ENCODE measurements at regions not wholly inside any gene's neighbourhood (a gene's known extent, or its start where the extent isn't known, plus 50 kb on each side); places are given as distances from the start of the nearest gene placed in this dataset.

- H3K36me3 ChIP-seq (ENCODE audit: insufficient read depth, low read length), result no peaks in the 10 kb centered on the region
- no peak for FAIRE-seq
- no peak overlapping the region for H3K9ac ChIP-seq (ENCODE audit: low read length)
- Mint-ChIP-seq H3K9me3 (ENCODE audit: unreplicated experiment) (peaks cover 3% of the 10 kb centered on the region), H3K27ac (ENCODE audit: unreplicated experiment) (no peak overlapping the region), H3K4me3 (ENCODE audit: unreplicated experiment) (no peak overlapping the region), H3K27me3 (ENCODE audit: low read depth, unreplicated experiment) (no peaks in the 10 kb centered on the region), H3K36me3 (ENCODE audit: low read depth, unreplicated experiment) (no peaks in the 10 kb centered on the region), H3K4me1 (ENCODE audit: low read depth, unreplicated experiment) (peaks cover 9% of the 10 kb centered on the region)
- peak overlapping the region; percentile 32 for H3K4me2 ChIP-seq (ENCODE audit: low read length)
- no peak for TF ChIP-seq CTCF (IDR thresholded peaks at IDR 0.05; ENCODE audit: insufficient read depth, low read depth, low read length)
- TF ChIP-seq EZH2 (IDR thresholded peaks at IDR 0.05; ENCODE audit: insufficient read depth, low read length), result no peak
- no peak overlapping the region for H3K4me3 ChIP-seq (ENCODE audit: insufficient read depth, low read depth, low read length)
- H2AFZ ChIP-seq (ENCODE audit: low read depth, low read length), result no peak overlapping the region
- peak; percentile 54 for DNase-seq (ENCODE audit: low read depth)
- H3K27me3 ChIP-seq (ENCODE audit: insufficient read depth, low read length), result no peaks in the 10 kb centered on the region
- H3K9me3 ChIP-seq (ENCODE audit: insufficient read depth, low read depth, low read length), result no peaks in the 10 kb centered on the region
- H3K27ac ChIP-seq (ENCODE audit: low read depth, low read length), result no peak overlapping the region
- H4K20me1 ChIP-seq (ENCODE audit: insufficient read depth, low read length), result no peaks in the 10 kb centered on the region
- H3K4me1 ChIP-seq (ENCODE audit: insufficient read depth, low read length), result no peaks in the 10 kb centered on the region
- no peaks in the 10 kb centered on the region for H3K79me2 ChIP-seq (ENCODE audit: insufficient read depth, low read length)
Measured at GRCh38 chr4:175246941-175247340, 328.8 kb downstream of the ADAM29 start.

GRCh38 chr4:175252642-175253041 is 334.5 kb downstream of the ADAM29 start:
- Histone ChIP-seq H3K36me3 (ENCODE audit: insufficient read depth, low read length) (no peaks in the 10 kb centered on the region), H2AFZ (ENCODE audit: low read depth, low read length) (no peak overlapping the region), H4K20me1 (ENCODE audit: insufficient read depth, low read length) (no peaks in the 10 kb centered on the region), H3K79me2 (ENCODE audit: insufficient read depth, low read length) (no peaks in the 10 kb centered on the region), H3K9me3 (ENCODE audit: insufficient read depth, low read depth, low read length) (no peaks in the 10 kb centered on the region), H3K4me2 (ENCODE audit: low read length) (no peak overlapping the region), H3K27ac (ENCODE audit: low read depth, low read length) (no peak overlapping the region), H3K4me1 (ENCODE audit: insufficient read depth, low read length) (no peaks in the 10 kb centered on the region), H3K27me3 (ENCODE audit: insufficient read depth, low read length) (no peaks in the 10 kb centered on the region), H3K9ac (ENCODE audit: low read length) (no peak overlapping the region), H3K4me3 (ENCODE audit: insufficient read depth, low read depth, low read length) (no peak overlapping the region)
- Mint-ChIP-seq H3K4me1 (ENCODE audit: low read depth, unreplicated experiment) (no peaks in the 10 kb centered on the region), H3K27me3 (ENCODE audit: low read depth, unreplicated experiment) (peaks cover 4% of the 10 kb centered on the region), H3K36me3 (ENCODE audit: low read depth, unreplicated experiment) (peaks cover 2% of the 10 kb centered on the region), H3K9me3 (ENCODE audit: unreplicated experiment) (peaks cover 1% of the 10 kb centered on the region), H3K27ac (ENCODE audit: unreplicated experiment) (no peak overlapping the region), H3K4me3 (ENCODE audit: unreplicated experiment) (no peak overlapping the region)
- DNase-seq (ENCODE audit: low read depth), result no peak
- no peak for FAIRE-seq
- TF ChIP-seq EZH2 (IDR thresholded peaks at IDR 0.05; ENCODE audit: insufficient read depth, low read length) (no peak), CTCF (IDR thresholded peaks at IDR 0.05; ENCODE audit: insufficient read depth, low read depth, low read length) (no peak)

GRCh38 chr4:175253184-175253902 is 335.2 kb downstream of the ADAM29 start:
- no peaks in the 10 kb centered on the region for H3K9me3 ChIP-seq (ENCODE audit: insufficient read depth, low read depth, low read length)
- DNase-seq (ENCODE audit: low read depth), result no peak
- no peaks in the 10 kb centered on the region for H4K20me1 ChIP-seq (ENCODE audit: insufficient read depth, low read length)
- H2AFZ ChIP-seq (ENCODE audit: low read depth, low read length), result no peak overlapping the region
- no peaks in the 10 kb centered on the region for H3K4me1 ChIP-seq (ENCODE audit: insufficient read depth, low read length)
- no peak overlapping the region for H3K4me3 Mint-ChIP-seq (ENCODE audit: unreplicated experiment)
- H3K27me3 ChIP-seq (ENCODE audit: insufficient read depth, low read length), result no peaks in the 10 kb centered on the region
- H3K4me3 ChIP-seq (ENCODE audit: insufficient read depth, low read depth, low read length), result no peak overlapping the region
- H3K27me3 Mint-ChIP-seq (ENCODE audit: low read depth, unreplicated experiment), result peaks cover 4% of the 10 kb centered on the region
- no peak overlapping the region for H3K27ac Mint-ChIP-seq (ENCODE audit: unreplicated experiment)
- H3K27ac ChIP-seq (ENCODE audit: low read depth, low read length), result no peak overlapping the region
- H3K4me1 Mint-ChIP-seq (ENCODE audit: low read depth, unreplicated experiment), result no peaks in the 10 kb centered on the region
- no peaks in the 10 kb centered on the region for H3K79me2 ChIP-seq (ENCODE audit: insufficient read depth, low read length)
- H3K36me3 Mint-ChIP-seq (ENCODE audit: low read depth, unreplicated experiment), result peaks cover 2% of the 10 kb centered on the region
- no peak for FAIRE-seq
- TF ChIP-seq CTCF (IDR thresholded peaks at IDR 0.05; ENCODE audit: insufficient read depth, low read depth, low read length) (no peak), EZH2 (IDR thresholded peaks at IDR 0.05; ENCODE audit: insufficient read depth, low read length) (no peak)
- H3K4me2 ChIP-seq (ENCODE audit: low read length), result no peak overlapping the region
- H3K9ac ChIP-seq (ENCODE audit: low read length), result no peak overlapping the region
- H3K36me3 ChIP-seq (ENCODE audit: insufficient read depth, low read length), result no peaks in the 10 kb centered on the region
- H3K9me3 Mint-ChIP-seq (ENCODE audit: unreplicated experiment), result peaks cover 1% of the 10 kb centered on the region
